ENCODE measurements at regions not wholly inside any gene's neighbourhood (a gene's known extent, or its start where the extent isn't known, plus 50 kb on each side); places are given as distances from the start of the nearest gene placed in this dataset.

- TF ChIP-seq MAX (CRISPR knock-in tag; IDR thresholded peaks at IDR 0.05) (no peak), FOXA1 (IDR thresholded peaks at IDR 0.05; ENCODE audit: borderline replicate concordance) (no peak), PTTG1 (tag; IDR thresholded peaks at IDR 0.05; ENCODE audit: low read depth) (no peak), ZNF133 (CRISPR knock-in tag; IDR thresholded peaks at IDR 0.05) (no peak), GMEB1 (CRISPR knock-in tag; IDR thresholded peaks at IDR 0.05) (no peak), EZH2 (IDR thresholded peaks at IDR 0.05; ENCODE audit: borderline replicate concordance, low read depth, low read length) (no peak), CBFA2T3 (IDR thresholded peaks at IDR 0.05) (no peak), POLR2A (conservative IDR thresholded peaks at IDR 0.05) (no peak), FOS (IDR thresholded peaks at IDR 0.05; ENCODE audit: extremely low read depth, insufficient read length) (no peak), MED1 (CRISPR knock-in tag; IDR thresholded peaks at IDR 0.05; ENCODE audit: borderline replicate concordance) (no peak), ZBTB2 (IDR thresholded peaks at IDR 0.05) (no peak), ESRRA (IDR thresholded peaks at IDR 0.05; ENCODE audit: borderline replicate concordance, low read depth) (no peak), SP1 (CRISPR knock-in tag; IDR thresholded peaks at IDR 0.05) (no peak)
Measured at GRCh38 chr6:141421378-141421777, 711.3 kb upstream of the GJE1 start.

All from K562 (cell line).